GM18868 (cell line): ENCODE measurements at regions not wholly inside any gene's neighbourhood (a gene's known extent, or its start where the extent isn't known, plus 50 kb on each side); places are given as distances from the start of the nearest gene placed in this dataset.

ENCODE experiments used
- ATAC-seq: cut with Tn5 transposase; IDR thresholded peaks from one replicate; pipeline ENCODE4 v1.9.1; 2021; ENCODE audit warnings: mild to moderate bottlenecking, moderate library complexity; ENCODE audit not compliant: unreplicated experiment

DNA sequence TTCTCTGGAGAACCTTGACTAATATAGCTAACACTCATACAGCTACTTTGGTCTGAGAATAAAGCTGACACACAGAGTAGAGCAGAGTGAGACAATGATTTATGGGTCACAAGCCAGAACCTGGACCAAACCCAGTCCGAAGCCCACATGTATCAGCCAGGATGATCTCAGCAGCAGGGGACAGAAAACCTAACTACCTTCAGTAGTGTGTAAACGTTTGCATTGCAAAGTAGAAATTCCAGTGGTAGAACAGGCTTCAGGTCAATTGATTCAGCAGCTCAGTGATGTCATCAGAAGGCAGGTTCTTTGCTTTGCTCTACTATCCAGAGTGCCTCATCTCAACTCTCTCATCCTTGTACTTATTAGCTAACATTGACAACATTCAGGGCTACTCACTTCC lies 62.5 kb upstream of the PALS2 start:
- no peak for ATAC-seq

DNA sequence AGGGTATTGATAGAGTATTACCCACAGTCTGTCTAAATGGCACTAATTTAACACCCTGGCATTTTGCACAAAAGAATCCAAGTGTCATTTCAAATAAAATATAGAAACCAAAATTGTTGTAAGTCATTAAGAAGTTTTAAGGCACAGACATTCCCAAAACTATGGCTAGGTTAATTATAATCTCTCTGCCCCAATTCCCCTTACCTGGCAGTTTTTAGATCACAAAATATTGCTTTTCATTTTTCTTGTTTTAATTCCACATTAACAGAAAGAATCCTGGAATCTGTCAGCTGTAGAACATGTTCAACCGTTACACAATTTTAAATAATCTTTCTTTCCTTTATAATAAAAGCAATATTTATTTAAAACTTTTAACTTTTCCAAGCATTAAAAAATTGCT lies 56.1 kb upstream of the PALS2 start:
- no peak for ATAC-seq

DNA sequence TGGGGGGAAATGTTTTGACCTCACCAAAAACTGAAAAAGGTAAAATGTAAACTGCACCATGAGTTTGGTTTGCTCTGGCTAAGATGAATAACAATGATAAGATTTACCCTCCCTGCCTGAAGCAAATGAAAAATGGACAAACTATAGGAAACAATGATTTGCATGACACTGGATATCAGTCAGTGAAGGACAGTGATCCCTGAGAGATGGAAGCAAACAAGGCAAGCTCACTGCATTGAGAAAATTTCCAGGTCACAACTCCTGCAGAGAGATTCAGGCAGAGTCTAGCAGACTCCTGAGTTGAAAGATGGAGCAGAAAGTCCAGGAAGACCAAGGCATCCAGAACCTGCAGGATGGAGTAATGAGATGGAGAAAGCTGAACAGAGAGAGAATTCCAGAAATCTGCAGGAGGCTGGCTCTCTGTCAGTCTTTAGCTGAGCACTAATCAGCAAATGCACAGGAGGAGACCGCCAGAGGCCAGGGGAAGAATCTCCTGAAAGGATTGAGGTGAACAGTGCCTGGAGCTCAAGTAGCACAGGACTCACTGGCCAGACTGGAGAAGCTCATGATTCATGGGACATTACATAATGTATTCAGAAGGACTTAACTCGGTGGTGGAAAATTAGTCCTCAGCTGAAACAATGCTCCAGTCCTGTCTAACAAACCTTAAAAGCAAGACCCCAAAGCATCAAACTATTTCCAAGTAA lies 51.2 kb upstream of the PALS2 start:
- no peak for ATAC-seq
